ENCODE measurements at regions not wholly inside any gene's neighbourhood (a gene's known extent, or its start where the extent isn't known, plus 50 kb on each side); places are given as distances from the start of the nearest gene placed in this dataset.

DNA sequence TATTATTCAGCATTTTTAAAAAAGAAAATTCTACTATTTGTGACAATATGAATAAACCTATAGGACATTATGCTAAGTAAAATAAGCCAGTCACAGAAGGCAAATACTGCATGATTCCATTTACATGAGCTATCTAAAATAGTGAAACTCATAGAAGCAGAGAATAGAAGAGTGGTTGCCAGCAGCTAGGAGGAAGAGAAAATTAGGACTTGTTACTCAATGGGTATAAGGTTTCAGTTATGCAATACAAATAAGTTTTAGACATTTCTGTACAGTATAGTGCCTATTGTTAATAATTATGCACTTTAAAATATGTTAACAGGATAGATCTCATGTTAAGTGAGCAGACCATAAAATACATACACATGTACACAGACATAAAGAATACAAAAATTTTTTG, 73.8 kb upstream of the SPINK5 start:
- no peaks in the 10 kb centered on the region for H3K4me1 Mint-ChIP-seq
- ATAC-seq (no peak), DNase-seq (ENCODE audit: low spot score) (no peak)
- CTCF ChIA-PET: no interaction called here
- no peaks in the 10 kb centered on the region for H3K27me3 Mint-ChIP-seq (ENCODE audit: low read depth)
- H3K36me3 Mint-ChIP-seq: no peaks in the 10 kb centered on the region
- no peak for TF ChIP-seq JAZF1 (CRISPR knock-in tag; IDR thresholded peaks at IDR 0.05)
- TF ChIP-seq, protein P1, sequence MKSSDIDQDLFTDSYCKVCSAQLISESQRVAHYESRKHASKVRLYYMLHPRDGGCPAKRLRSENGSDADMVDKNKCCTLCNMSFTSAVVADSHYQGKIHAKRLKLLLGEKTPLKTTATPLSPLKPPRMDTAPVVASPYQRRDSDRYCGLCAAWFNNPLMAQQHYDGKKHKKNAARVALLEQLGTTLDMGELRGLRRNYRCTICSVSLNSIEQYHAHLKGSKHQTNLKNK (CRISPR knock-in tag; IDR thresholded peaks at IDR 0.05): no peak
- no peak for TF ChIP-seq EMX1 (CRISPR knock-in tag; IDR thresholded peaks at IDR 0.05)
- TF ChIP-seq RELA (CRISPR knock-in tag; IDR thresholded peaks at IDR 0.05; ENCODE audit: borderline replicate concordance): no peak
- H3K4me3 Mint-ChIP-seq: no peak overlapping the region
- POLR2A ChIA-PET: no interaction called here
- H3K9me3 Mint-ChIP-seq: no peaks in the 10 kb centered on the region
- H3K27ac Mint-ChIP-seq: no peak overlapping the region

DNA sequence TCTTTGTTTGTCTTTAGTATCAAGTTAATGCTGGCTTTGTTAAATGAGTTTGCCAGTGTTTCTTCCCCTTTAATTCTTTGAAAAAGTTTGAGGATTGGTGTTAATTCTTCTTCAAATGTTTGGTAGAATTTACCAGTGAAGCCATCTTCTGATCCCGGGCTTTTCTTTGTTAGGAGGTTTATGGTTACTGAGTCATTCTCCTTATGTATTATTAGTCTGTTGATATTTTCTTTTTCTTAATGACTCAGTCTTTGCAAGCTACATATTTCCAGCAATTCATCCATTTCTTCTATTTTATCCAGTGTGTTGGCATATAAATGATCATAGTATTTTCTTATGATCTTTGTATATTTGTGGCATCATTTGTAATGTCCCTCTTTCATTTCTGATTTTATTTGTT, 74.5 kb upstream of the SPINK5 start:
- DNase-seq (ENCODE audit: low spot score): no peak
- Mint-ChIP-seq H3K9me3 (no peaks in the 10 kb centered on the region), H3K27me3 (ENCODE audit: low read depth) (no peaks in the 10 kb centered on the region), H3K4me3 (no peak overlapping the region), H3K27ac (no peak overlapping the region), H3K36me3 (no peaks in the 10 kb centered on the region), H3K4me1 (no peaks in the 10 kb centered on the region)
- no peak for TF ChIP-seq NR3C1 (CRISPR knock-in tag; conservative IDR thresholded peaks at IDR 0.05; ENCODE audit: low read depth)
- TF ChIP-seq NR2C2 (CRISPR knock-in tag; IDR thresholded peaks at IDR 0.05): no peak
- no peak for TF ChIP-seq KAT7 (CRISPR knock-in tag; IDR thresholded peaks at IDR 0.05; ENCODE audit: borderline replicate concordance)
- no peak for TF ChIP-seq ATF1 (CRISPR knock-in tag; IDR thresholded peaks at IDR 0.05)
- ATAC-seq: no peak
- POLR2A ChIA-PET: no interaction called here
- CTCF ChIA-PET: no interaction called here

DNA sequence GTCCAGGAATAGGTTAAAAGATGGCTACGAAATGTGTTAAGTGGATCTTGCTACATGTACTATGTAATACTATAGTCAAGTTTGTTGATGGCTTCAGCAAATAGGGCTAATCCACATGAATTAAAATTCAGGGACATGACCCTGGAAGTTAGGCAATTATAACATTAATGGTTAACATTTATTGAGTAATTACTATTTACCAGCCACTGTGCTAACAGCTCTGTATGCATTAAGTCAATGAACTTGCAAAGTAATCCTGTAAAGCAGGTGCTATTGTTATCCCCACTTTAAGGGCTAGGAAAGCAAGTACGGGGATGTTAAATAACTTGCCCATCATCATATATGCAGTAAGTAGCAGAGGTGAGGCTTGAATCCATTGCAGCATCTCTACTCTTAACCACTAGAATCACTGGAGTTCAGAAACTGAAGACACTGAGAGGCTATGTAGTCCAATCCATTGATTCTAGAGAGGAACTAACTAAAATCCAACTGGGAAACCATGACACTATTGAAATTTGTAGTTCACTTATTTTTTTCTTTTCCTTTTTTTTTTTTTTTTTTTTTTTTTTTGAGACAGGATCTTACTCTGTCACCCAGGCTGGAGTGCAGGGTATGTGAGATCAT, 77.5 kb upstream of the SPINK5 start:
- Mint-ChIP-seq H3K4me3 (no peak overlapping the region), H3K9me3 (no peaks in the 10 kb centered on the region), H3K27me3 (ENCODE audit: low read depth) (no peaks in the 10 kb centered on the region), H3K4me1 (no peaks in the 10 kb centered on the region), H3K36me3 (no peaks in the 10 kb centered on the region), H3K27ac (no peak overlapping the region)
- ATAC-seq (no peak), DNase-seq (ENCODE audit: low spot score) (no peak)
- POLR2A ChIA-PET: no interaction called here
- TF ChIP-seq, protein P2, sequence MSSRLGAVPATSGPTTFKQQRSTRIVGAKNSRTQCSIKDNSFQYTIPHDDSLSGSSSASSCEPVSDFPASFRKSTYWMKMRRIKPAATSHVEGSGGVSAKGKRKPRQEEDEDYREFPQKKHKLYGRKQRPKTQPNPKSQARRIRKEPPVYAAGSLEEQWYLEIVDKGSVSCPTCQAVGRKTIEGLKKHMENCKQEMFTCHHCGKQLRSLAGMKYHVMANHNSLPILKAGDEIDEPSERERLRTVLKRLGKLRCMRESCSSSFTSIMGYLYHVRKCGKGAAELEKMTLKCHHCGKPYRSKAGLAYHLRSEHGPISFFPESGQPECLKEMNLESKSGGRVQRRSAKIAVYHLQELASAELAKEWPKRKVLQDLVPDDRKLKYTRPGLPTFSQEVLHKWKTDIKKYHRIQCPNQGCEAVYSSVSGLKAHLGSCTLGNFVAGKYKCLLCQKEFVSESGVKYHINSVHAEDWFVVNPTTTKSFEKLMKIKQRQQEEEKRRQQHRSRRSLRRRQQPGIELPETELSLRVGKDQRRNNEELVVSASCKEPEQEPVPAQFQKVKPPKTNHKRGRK (CRISPR knock-in tag; IDR thresholded peaks at IDR 0.05; ENCODE audit: borderline replicate concordance): no peak
- TF ChIP-seq KAT7 (CRISPR knock-in tag; IDR thresholded peaks at IDR 0.05; ENCODE audit: borderline replicate concordance): no peak
- no peak for TF ChIP-seq ELF4 (CRISPR knock-in tag; IDR thresholded peaks at IDR 0.05; ENCODE audit: low read depth)
- TF ChIP-seq NR3C1 (CRISPR knock-in tag; conservative IDR thresholded peaks at IDR 0.05; ENCODE audit: low read depth): no peak
- no peak for TF ChIP-seq ETV6 (CRISPR knock-in tag; IDR thresholded peaks at IDR 0.05)
- TF ChIP-seq, protein P3, sequence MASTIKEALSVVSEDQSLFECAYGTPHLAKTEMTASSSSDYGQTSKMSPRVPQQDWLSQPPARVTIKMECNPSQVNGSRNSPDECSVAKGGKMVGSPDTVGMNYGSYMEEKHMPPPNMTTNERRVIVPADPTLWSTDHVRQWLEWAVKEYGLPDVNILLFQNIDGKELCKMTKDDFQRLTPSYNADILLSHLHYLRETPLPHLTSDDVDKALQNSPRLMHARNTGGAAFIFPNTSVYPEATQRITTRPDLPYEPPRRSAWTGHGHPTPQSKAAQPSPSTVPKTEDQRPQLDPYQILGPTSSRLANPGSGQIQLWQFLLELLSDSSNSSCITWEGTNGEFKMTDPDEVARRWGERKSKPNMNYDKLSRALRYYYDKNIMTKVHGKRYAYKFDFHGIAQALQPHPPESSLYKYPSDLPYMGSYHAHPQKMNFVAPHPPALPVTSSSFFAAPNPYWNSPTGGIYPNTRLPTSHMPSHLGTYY (CRISPR knock-in tag; IDR thresholded peaks at IDR 0.05): no peak
- TF ChIP-seq, protein P4, sequence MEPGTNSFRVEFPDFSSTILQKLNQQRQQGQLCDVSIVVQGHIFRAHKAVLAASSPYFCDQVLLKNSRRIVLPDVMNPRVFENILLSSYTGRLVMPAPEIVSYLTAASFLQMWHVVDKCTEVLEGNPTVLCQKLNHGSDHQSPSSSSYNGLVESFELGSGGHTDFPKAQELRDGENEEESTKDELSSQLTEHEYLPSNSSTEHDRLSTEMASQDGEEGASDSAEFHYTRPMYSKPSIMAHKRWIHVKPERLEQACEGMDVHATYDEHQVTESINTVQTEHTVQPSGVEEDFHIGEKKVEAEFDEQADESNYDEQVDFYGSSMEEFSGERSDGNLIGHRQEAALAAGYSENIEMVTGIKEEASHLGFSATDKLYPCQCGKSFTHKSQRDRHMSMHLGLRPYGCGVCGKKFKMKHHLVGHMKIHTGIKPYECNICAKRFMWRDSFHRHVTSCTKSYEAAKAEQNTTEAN (CRISPR knock-in tag; IDR thresholded peaks at IDR 0.05): no peak
- TF ChIP-seq ZNF232 (CRISPR knock-in tag; IDR thresholded peaks at IDR 0.05): no peak
- TF ChIP-seq, protein P5, sequence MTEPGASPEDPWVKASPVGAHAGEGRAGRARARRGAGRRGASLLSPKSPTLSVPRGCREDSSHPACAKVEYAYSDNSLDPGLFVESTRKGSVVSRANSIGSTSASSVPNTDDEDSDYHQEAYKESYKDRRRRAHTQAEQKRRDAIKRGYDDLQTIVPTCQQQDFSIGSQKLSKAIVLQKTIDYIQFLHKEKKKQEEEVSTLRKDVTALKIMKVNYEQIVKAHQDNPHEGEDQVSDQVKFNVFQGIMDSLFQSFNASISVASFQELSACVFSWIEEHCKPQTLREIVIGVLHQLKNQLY (CRISPR knock-in tag; IDR thresholded peaks at IDR 0.05): no peak
- TF ChIP-seq, protein P6, sequence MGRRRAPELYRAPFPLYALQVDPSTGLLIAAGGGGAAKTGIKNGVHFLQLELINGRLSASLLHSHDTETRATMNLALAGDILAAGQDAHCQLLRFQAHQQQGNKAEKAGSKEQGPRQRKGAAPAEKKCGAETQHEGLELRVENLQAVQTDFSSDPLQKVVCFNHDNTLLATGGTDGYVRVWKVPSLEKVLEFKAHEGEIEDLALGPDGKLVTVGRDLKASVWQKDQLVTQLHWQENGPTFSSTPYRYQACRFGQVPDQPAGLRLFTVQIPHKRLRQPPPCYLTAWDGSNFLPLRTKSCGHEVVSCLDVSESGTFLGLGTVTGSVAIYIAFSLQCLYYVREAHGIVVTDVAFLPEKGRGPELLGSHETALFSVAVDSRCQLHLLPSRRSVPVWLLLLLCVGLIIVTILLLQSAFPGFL (CRISPR knock-in tag; IDR thresholded peaks at IDR 0.05; ENCODE audit: borderline replicate concordance): no peak
- CTCF ChIA-PET: interaction anchor here (0.8 to 1.0 kb wide), 2 partner anchors 25 to 99 kb away, joined by 3 read pairs; no protein-coding TSS in a partner anchor

All from WTC11 (cell line).